Mesenchymal stem cell (in vitro differentiated cells and primary cell): ENCODE measurements at regions not wholly inside any gene's neighbourhood (a gene's known extent, or its start where the extent isn't known, plus 50 kb on each side); places are given as distances from the start of the nearest gene placed in this dataset.

Experiments
- DNase-seq: peaks from one replicate; pipeline ENCODE4 v3.0.0-alpha.2; 2013
- H2AFZ ChIP-seq: one replicate; pipeline ENCODE4 v1.6.1; 2013; ENCODE audit warnings: low read depth, mild to moderate bottlenecking, control low read depth, inconsistent platforms, low read length, moderate library complexity
- H2AK5ac ChIP-seq: 2 replicates; pipeline ENCODE4 v1.6.1; 2013; ENCODE audit warnings: low read length, moderate library complexity, mild to moderate bottlenecking, inconsistent platforms; ENCODE audit not compliant: severe bottlenecking
- H2BK120ac ChIP-seq: one replicate; pipeline ENCODE4 v1.6.1; 2013; ENCODE audit warnings: low read depth, mild to moderate bottlenecking, inconsistent platforms, low read length, moderate library complexity
- H2BK12ac ChIP-seq, 2 experiments: one replicate each; pipeline ENCODE4 v1.6.1; 2013; ENCODE audit warnings: inconsistent platforms in 2 of 2, low read length in 2 of 2, mild to moderate bottlenecking in 2 of 2, moderate library complexity in 2 of 2, control low read depth in 1 of 2
- H2BK15ac ChIP-seq: one replicate; pipeline ENCODE4 v1.6.1; 2013; ENCODE audit warnings: mild to moderate bottlenecking, low read depth, inconsistent platforms; ENCODE audit not compliant: poor library complexity, severe bottlenecking
- H2BK5ac ChIP-seq: 2 replicates; pipeline ENCODE4 v1.6.1; 2013; ENCODE audit warnings: low read depth, mild to moderate bottlenecking, low read length, control low read depth, inconsistent platforms; ENCODE audit not compliant: poor library complexity, severe bottlenecking
- H3K14ac ChIP-seq, 2 experiments: one replicate each; pipeline ENCODE4 v1.6.1; 2013; ENCODE audit warnings: inconsistent platforms in 2 of 2, low read length in 2 of 2, control low read depth in 1 of 2, mild to moderate bottlenecking in 1 of 2, moderate library complexity in 1 of 2
- H3K18ac ChIP-seq, 2 experiments: one replicate each; pipeline ENCODE4 v1.6.1; 2013; ENCODE audit warnings: inconsistent platforms in 2 of 2, low read length in 2 of 2, control low read depth in 1 of 2, low read depth in 1 of 2, mild to moderate bottlenecking in 1 of 2
- H3K23ac ChIP-seq, 2 experiments: one replicate each; pipeline ENCODE4 v1.6.1; 2013; ENCODE audit warnings: inconsistent platforms in 2 of 2, low read length in 2 of 2, mild to moderate bottlenecking in 2 of 2, moderate library complexity in 2 of 2, control low read depth in 1 of 2
- H3K27ac ChIP-seq: 2 replicates; pipeline ENCODE4 v1.5.1; 2013; ENCODE audit warnings: mild to moderate bottlenecking, moderate library complexity, low read length, control low read depth, inconsistent platforms; ENCODE audit not compliant: poor library complexity, severe bottlenecking
- H3K27me3 ChIP-seq, 2 experiments: 2 replicates each; pipeline versions ENCODE4 v1.6.1 to v1.7.0; 2013; ENCODE audit warnings: low read length in 2 of 2, mild to moderate bottlenecking in 2 of 2, moderate library complexity in 2 of 2, control low read depth in 1 of 2, inconsistent platforms in 1 of 2; ENCODE audit not compliant: control insufficient read depth in 1 of 2, insufficient read depth in 1 of 2
- H3K36me3 ChIP-seq, 2 experiments: 2 replicates each; pipeline versions ENCODE4 v1.6.1 to v1.7.0; 2013; ENCODE audit warnings: low read length in 2 of 2, control low read depth in 1 of 2, inconsistent platforms in 1 of 2, low read depth in 1 of 2, mild to moderate bottlenecking in 1 of 2; ENCODE audit not compliant: insufficient read depth in 2 of 2, control insufficient read depth in 1 of 2
- H3K4ac ChIP-seq, 2 experiments: one replicate each; pipeline ENCODE4 v1.6.1; 2013; ENCODE audit warnings: inconsistent platforms in 2 of 2, low read length in 2 of 2, mild to moderate bottlenecking in 2 of 2, moderate library complexity in 2 of 2, control low read depth in 1 of 2, low read depth in 1 of 2
- H3K4me1 ChIP-seq: 2 replicates; pipeline ENCODE4 v1.6.1; 2013; ENCODE audit warnings: low read depth, low read length, control low read depth; ENCODE audit not compliant: control insufficient read depth, insufficient read depth
- H3K4me2 ChIP-seq: 2 replicates; pipeline ENCODE4 v1.6.1; 2013; ENCODE audit warnings: low read length, mild to moderate bottlenecking, inconsistent platforms; ENCODE audit not compliant: poor library complexity, severe bottlenecking
- H3K4me3 ChIP-seq, 2 experiments: 2 replicates each; pipeline versions ENCODE4 v1.5.1 to v1.7.0; 2013; ENCODE audit warnings: low read length in 2 of 2, mild to moderate bottlenecking in 2 of 2, control low read depth in 1 of 2, low read depth in 1 of 2; ENCODE audit not compliant: insufficient read depth in 1 of 2
- H3K79me1 ChIP-seq: replicated peaks from 2 replicates; pipeline ENCODE4 v1.6.1; 2013; ENCODE audit warnings: mild to moderate bottlenecking, control low read depth, low read length, inconsistent platforms; ENCODE audit not compliant: poor library complexity, severe bottlenecking
- H3K9ac ChIP-seq: 2 replicates; pipeline ENCODE4 v1.7.0; 2013; ENCODE audit warnings: mild to moderate bottlenecking, low read length, moderate library complexity
- H3K9me3 ChIP-seq: 2 replicates; pipeline ENCODE4 v1.7.0; 2013; ENCODE audit warnings: mild to moderate bottlenecking, low read length; ENCODE audit not compliant: control insufficient read depth
- H4K8ac ChIP-seq: one replicate; pipeline ENCODE4 v1.6.1; 2013; ENCODE audit warnings: inconsistent platforms, mild to moderate bottlenecking, low read length, moderate library complexity
- H4K91ac ChIP-seq: one replicate; pipeline ENCODE4 v1.6.1; 2013; ENCODE audit warnings: mild to moderate bottlenecking, low read length, inconsistent platforms
- WGBS: methylation state at CpG from one replicate; pipeline ENCODE4 v1.1.7; 2013; ENCODE audit warnings: mixed read lengths; 5-methylcytosine and 5-hydroxymethylcytosine counted together

GRCh38 chr4:130646886-130647285, 1550.9 kb downstream of the C4orf33 start:
- H3K4ac ChIP-seq, result no peak overlapping the region

DNA sequence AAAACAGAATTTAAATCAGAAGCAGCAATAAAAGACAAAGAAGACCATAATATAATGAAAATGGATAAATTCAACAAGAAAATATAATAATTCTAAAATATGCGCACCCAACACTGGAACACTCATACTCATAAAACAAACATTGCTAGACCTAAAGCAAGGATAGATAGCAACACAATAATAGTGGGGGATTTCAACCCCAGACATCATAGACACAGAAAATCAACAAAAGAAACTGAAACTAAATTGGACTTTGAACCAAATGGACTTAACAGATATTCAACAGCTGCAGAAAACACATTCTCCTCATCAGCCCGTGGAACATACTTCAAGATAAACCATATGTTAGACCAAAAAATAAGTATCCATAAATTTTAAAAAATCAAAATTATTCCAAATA, 1552.6 kb downstream of the C4orf33 start:
- WGBS, result 75% methylated on average over 2 of the region's 2 CpGs

More at GRCh38 chr4:130646886-130647285, 1550.9 kb downstream of the C4orf33 start:
- H3K79me1 ChIP-seq, result no peaks in the 10 kb centered on the region
- H2AFZ ChIP-seq, result no peak overlapping the region
- no peaks in the 10 kb centered on the region for H3K4me1 ChIP-seq
- no peak overlapping the region for H3K4me3 ChIP-seq
- no peak overlapping the region for H3K23ac ChIP-seq
- no peaks in the 10 kb centered on the region for H3K36me3 ChIP-seq
- H2BK15ac ChIP-seq, result no peak overlapping the region
- H2AK5ac ChIP-seq, result no peak overlapping the region
- DNase-seq, result no peak
- no peak overlapping the region for H3K4me2 ChIP-seq
- H3K18ac ChIP-seq, result no peak overlapping the region
- H3K27ac ChIP-seq, result no peak overlapping the region
- no peaks in the 10 kb centered on the region for H3K9me3 ChIP-seq
- H2BK12ac ChIP-seq, result no peak overlapping the region
- H3K14ac ChIP-seq, result no peak overlapping the region
- H4K8ac ChIP-seq, result no peak overlapping the region
- H2BK120ac ChIP-seq, result no peak overlapping the region
- H3K27me3 ChIP-seq, result no peaks in the 10 kb centered on the region
- H2BK5ac ChIP-seq, result no peak overlapping the region
- no peak overlapping the region for H3K9ac ChIP-seq
- H4K91ac ChIP-seq, result no peak overlapping the region

GRCh38 chr4:130653842-130654241, 1557.9 kb downstream of the C4orf33 start:
- H2BK12ac ChIP-seq, result no peak overlapping the region
- no peak overlapping the region for H3K18ac ChIP-seq
- H3K4me1 ChIP-seq, result no peaks in the 10 kb centered on the region
- no peak overlapping the region for H2AFZ ChIP-seq
- H3K14ac ChIP-seq, result no peak overlapping the region
- no peaks in the 10 kb centered on the region for H3K36me3 ChIP-seq
- H3K27ac ChIP-seq, result no peak overlapping the region
- no peak overlapping the region for H4K8ac ChIP-seq
- H2AK5ac ChIP-seq, result no peak overlapping the region
- H4K91ac ChIP-seq, result no peak overlapping the region
- H2BK15ac ChIP-seq, result no peak overlapping the region
- WGBS, result 77% methylated on average over 5 of the region's 6 CpGs
- no peak overlapping the region for H3K4ac ChIP-seq
- H2BK5ac ChIP-seq, result no peak overlapping the region
- H3K9ac ChIP-seq, result no peak overlapping the region
- H2BK120ac ChIP-seq, result no peak overlapping the region
- H3K27me3 ChIP-seq, result no peaks in the 10 kb centered on the region
- no peak overlapping the region for H3K4me2 ChIP-seq
- H3K23ac ChIP-seq, result no peak overlapping the region
- DNase-seq, result no peak
- H3K9me3 ChIP-seq, result peaks cover 4% of the 10 kb centered on the region
- H3K4me3 ChIP-seq, result no peak overlapping the region
- no peaks in the 10 kb centered on the region for H3K79me1 ChIP-seq

More for the DNA sequence above, 1552.6 kb downstream of the C4orf33 start:
- Histone ChIP-seq H2AFZ (no peak overlapping the region), H4K8ac (no peak overlapping the region), H2BK15ac (no peak overlapping the region), H3K4me2 (no peak overlapping the region), H3K27ac (no peak overlapping the region), H3K4me3 (peak overlapping the region in 1 of 2 experiments; percentile 27), H3K4ac (no peak overlapping the region), H3K27me3 (no peaks in the 10 kb centered on the region), H2BK120ac (no peak overlapping the region), H4K91ac (no peak overlapping the region), H3K36me3 (no peaks in the 10 kb centered on the region), H3K4me1 (no peaks in the 10 kb centered on the region), H3K9ac (no peak overlapping the region), H2AK5ac (no peak overlapping the region), H3K23ac (no peak overlapping the region), H2BK12ac (no peak overlapping the region), H3K79me1 (no peaks in the 10 kb centered on the region), H3K9me3 (no peaks in the 10 kb centered on the region), H3K14ac (no peak overlapping the region), H2BK5ac (no peak overlapping the region), H3K18ac (no peak overlapping the region)
- no peak for DNase-seq

GRCh38 chr4:130659320-130659719, 1563.4 kb downstream of the C4orf33 start:
- H3K9me3 ChIP-seq, result peaks cover 4% of the 10 kb centered on the region
- no peak overlapping the region for H3K4me2 ChIP-seq
- no peak overlapping the region for H3K14ac ChIP-seq
- no peaks in the 10 kb centered on the region for H3K4me1 ChIP-seq
- no peak overlapping the region for H3K4me3 ChIP-seq
- no peak overlapping the region for H2BK120ac ChIP-seq
- no peak overlapping the region for H3K18ac ChIP-seq
- 100% methylated on average over 1 of the region's 2 CpGs for whole genome bisulfite sequencing
- H3K23ac ChIP-seq, result no peak overlapping the region
- H3K27ac ChIP-seq, result peak overlapping the region; percentile 43
- H3K36me3 ChIP-seq, result no peaks in the 10 kb centered on the region
- no peak overlapping the region for H2BK12ac ChIP-seq
- H2BK15ac ChIP-seq, result no peak overlapping the region
- no peak for DNase-seq
- no peak overlapping the region for H3K9ac ChIP-seq
- no peak overlapping the region for H2BK5ac ChIP-seq
- H4K91ac ChIP-seq, result no peak overlapping the region
- no peak overlapping the region for H2AK5ac ChIP-seq
- H2AFZ ChIP-seq, result no peak overlapping the region
- no peaks in the 10 kb centered on the region for H3K27me3 ChIP-seq
- H3K4ac ChIP-seq, result no peak overlapping the region
- no peak overlapping the region for H4K8ac ChIP-seq
- H3K79me1 ChIP-seq, result no peaks in the 10 kb centered on the region
